HepG2 (cell line): ENCODE measurements at regions not wholly inside any gene's neighbourhood (a gene's known extent, or its start where the extent isn't known, plus 50 kb on each side); places are given as distances from the start of the nearest gene placed in this dataset.

Experiments
- ATAC-seq: fragments of 200-7000 bp; cut with Tn5 transposase; 3 replicates; pipeline ENCODE4 v1.9.1; 2020; ENCODE audit warnings: mild to moderate bottlenecking, moderate library complexity
- BruUV-seq: library from RNA; stranded (reverse); fragments of 400-500 nt; replicated peaks from 2 replicates; lab custom pipeline; 2021; lab: Mats Ljungman, UMichigan
- CTCF ChIA-PET: fragments of 300-600 bp; formaldehyde crosslinking; extraction: SDS; loops from one replicate; lab custom pipeline; 2021; ENCODE audit warnings: low total read pairs, inconsistent platforms, low intra/inter-chr PET ratio; lab: Yijun Ruan, JAX
- POLR2A ChIA-PET: fragments of 350-600 bp; sonication (Branson Sonifier 250); formaldehyde crosslinking; loops from one replicate; lab custom pipeline; 2020; ENCODE audit warnings: antibody characterized with exemption, inconsistent platforms; lab: Yijun Ruan, JAX
- DNase-seq: peaks from one replicate; pipeline ENCODE4 v3.0.0-alpha.2; 2015; ENCODE audit warnings: low spot score
- FAIRE-seq: peaks from 3 replicates; lab custom pipeline; 2011; peaks lifted over from hg19 to GRCh38; lab: Jason Lieb, UNC
- H2AFZ ChIP-seq: one replicate; pipeline ENCODE4 v1.6.1; 2011; ENCODE audit warnings: low read length, inconsistent platforms
- H3K27ac ChIP-seq: fragments of 300-600 bp; 3 replicates; pipeline ENCODE4 v1.8.0; 2011; ENCODE audit warnings: mixed run types, mild to moderate bottlenecking, mixed read lengths, low read length, inconsistent platforms; ENCODE audit not compliant: insufficient read depth; ENCODE audit errors: extremely low read length
- H3K27me3 ChIP-seq, 2 experiments: fragments of 200-600 bp in 1 of 2; 2 replicates in 1 of 2; 3 replicates in 1 of 2; pipeline versions ENCODE4 v1.6.0 to v1.8.0; 2011; ENCODE audit warnings: low read length in 2 of 2, mild to moderate bottlenecking in 2 of 2, moderate library complexity in 2 of 2, inconsistent platforms in 1 of 2; ENCODE audit not compliant: insufficient read depth in 2 of 2, control insufficient read depth in 1 of 2
- H3K36me3 ChIP-seq, 2 experiments: fragments of 200-600 bp in 1 of 2; replicated peaks in 1 of 2; 2 replicates in 1 of 2; 3 replicates in 1 of 2; pipeline versions ENCODE4 v1.5.1 to v1.8.0; 2011; ENCODE audit warnings: low read length in 2 of 2, inconsistent platforms in 1 of 2; ENCODE audit not compliant: insufficient read depth in 2 of 2, control insufficient read depth in 1 of 2
- H3K4me1 ChIP-seq: 2 replicates; pipeline ENCODE4 v1.5.1; 2012; ENCODE audit warnings: low read length, inconsistent platforms; ENCODE audit not compliant: insufficient read depth
- H3K4me2 ChIP-seq: 2 replicates; pipeline ENCODE4 v1.6.0; 2011; ENCODE audit warnings: low read depth, low read length, inconsistent platforms
- H3K4me3 ChIP-seq, 3 experiments: fragments of 200-600 bp in 1 of 3; sonication (generic), shearing (Covaris generic) in 1 of 3; replicated peaks in 1 of 3; 2 replicates each; pipeline ENCODE4 v1.5.1; 2011 to 2016; ENCODE audit warnings: low read length in 3 of 3, inconsistent platforms in 2 of 3, low read depth in 2 of 3, mild to moderate bottlenecking in 2 of 3, control low read depth in 1 of 3, mixed read lengths in 1 of 3; ENCODE audit not compliant: insufficient read depth in 1 of 3
- H3K79me2 ChIP-seq: one replicate; pipeline ENCODE4 v1.6.1; 2011; ENCODE audit warnings: low read length, inconsistent platforms; ENCODE audit not compliant: insufficient read depth
- H3K9ac ChIP-seq: 2 replicates; pipeline ENCODE4 v1.6.0; 2011; ENCODE audit warnings: mild to moderate bottlenecking, low read depth, low read length, inconsistent platforms; ENCODE audit not compliant: insufficient read depth
- H3K9me3 ChIP-seq: 2 replicates; pipeline ENCODE4 v1.5.1; 2012; ENCODE audit warnings: mild to moderate bottlenecking, low read length
- H4K20me1 ChIP-seq: 2 replicates; pipeline ENCODE4 v1.6.0; 2011; ENCODE audit warnings: inconsistent platforms, mild to moderate bottlenecking, low read length, moderate library complexity; ENCODE audit not compliant: insufficient read depth
- FOXP1 ChIP-seq, 2 experiments: fragments of 450-650 bp in 1 of 2; IDR thresholded peaks; 2 replicates each; pipeline ENCODE4 v1.6.1; 2017 to 2018; ENCODE audit warnings: antibody characterized with exemption in 1 of 2
- HCFC1 ChIP-seq: fragments of 150-350 bp; IDR thresholded peaks from 2 replicates; pipeline ENCODE4 v1.6.1; 2014; ENCODE audit warnings: low read depth, low read length
- HOMEZ ChIP-seq: IDR thresholded peaks from 2 replicates; pipeline ENCODE4 v1.6.1; 2016; ENCODE audit warnings: low read depth
- HOXA9 ChIP-seq: sonication (generic); formaldehyde crosslinking; IDR thresholded peaks from 2 replicates; pipeline ENCODE4 v1.8.1; 2022; ENCODE audit warnings: missing genetic modification reagents, mild to moderate bottlenecking, moderate library complexity, borderline replicate concordance
- JUND ChIP-seq: sonication (generic); formaldehyde crosslinking; IDR thresholded peaks from 2 replicates; pipeline ENCODE4 v1.8.0; 2022; ENCODE audit warnings: mild to moderate bottlenecking, missing genetic modification reagents
- LBX2 ChIP-seq: sonication (generic); formaldehyde crosslinking; IDR thresholded peaks from 2 replicates; pipeline ENCODE4 v1.5.0; 2020; ENCODE audit warnings: missing genetic modification reagents, mild to moderate bottlenecking, borderline replicate concordance
- MAF1 ChIP-seq: sonication (generic); formaldehyde crosslinking; IDR thresholded peaks from 2 replicates; pipeline ENCODE4 v1.5.0; 2020; ENCODE audit warnings: missing genetic modification reagents, borderline replicate concordance
- MXD3 ChIP-seq: IDR thresholded peaks from 2 replicates; pipeline ENCODE4 v1.6.1; 2016; ENCODE audit warnings: mild to moderate bottlenecking, missing biosample characterization, missing genetic modification reagents
- THAP7 ChIP-seq: sonication (generic); formaldehyde crosslinking; IDR thresholded peaks from 2 replicates; pipeline ENCODE4 v1.8.1; 2023; ENCODE audit warnings: mild to moderate bottlenecking, missing genetic modification reagents
- TMF1 ChIP-seq: sonication (generic); formaldehyde crosslinking; IDR thresholded peaks from 2 replicates; pipeline ENCODE4 v1.8.1; 2022; ENCODE audit warnings: low read depth, missing genetic modification reagents
- ZNF333 ChIP-seq: sonication (generic); formaldehyde crosslinking; IDR thresholded peaks from 2 replicates; pipeline ENCODE4 v1.4.0; 2020; ENCODE audit warnings: mild to moderate bottlenecking, missing genetic modification reagents, borderline replicate concordance
- ZNF629 ChIP-seq: sonication (generic); formaldehyde crosslinking; conservative IDR thresholded peaks from 2 replicates; pipeline ENCODE4 v1.5.0; 2020; ENCODE audit warnings: missing genetic modification reagents
- ZNF772 ChIP-seq: sonication (generic); formaldehyde crosslinking; IDR thresholded peaks from 2 replicates; pipeline ENCODE4 v1.5.0; 2020; ENCODE audit warnings: mild to moderate bottlenecking, missing genetic modification reagents
- WGBS: methylation state at CpG from one replicate; pipeline ENCODE4 v1.1.6; 2017; ENCODE audit warnings: low lambda C conversion rate; 5-methylcytosine and 5-hydroxymethylcytosine counted together
- in situ Hi-C: cut with HindIII; loops from 2 replicates; pipeline ENCODE4 v1.10.0; 2017; ENCODE audit warnings: low pct_unique_long_range_greater_than_20kb; ENCODE audit not compliant: extremely low pct_ligation_motif_present
- intact Hi-C: fragments of 100-400 bp; cut with micrococcal nuclease; formaldehyde crosslinking; loops from one replicate; pipeline ENCODE4 v1.10.0; 2022; ENCODE audit not compliant: unreplicated experiment

- no peaks in the 10 kb centered on the region for H4K20me1 ChIP-seq
- no peak overlapping the region for H2AFZ ChIP-seq
- no TSS peak for BruUV-seq
- H3K36me3 ChIP-seq, result no peaks in the 10 kb centered on the region
- no peak overlapping the region for H3K4me3 ChIP-seq
- H3K4me2 ChIP-seq, result no peak overlapping the region
- H3K27ac ChIP-seq, result no peak overlapping the region
- 53% methylated on average over 9 of the region's 9 CpGs for WGBS
- DNase-seq, result no peak
- in situ Hi-C loops (no loop called here), intact Hi-C loops (no loop called here)
- no peaks in the 10 kb centered on the region for H3K9me3 ChIP-seq
- H3K27me3 ChIP-seq, result peaks cover 0 to 27% of the 10 kb centered on the region in 2 experiments; a peak in 3 of 5 replicates
- no peak for FAIRE-seq
- ATAC-seq, result no peak
- POLR2A ChIA-PET, result no interaction called here
- no peak for TF ChIP-seq ZNF333 (CRISPR knock-in tag)
- TF ChIP-seq LBX2 (CRISPR knock-in tag), result no peak
- no peak for TF ChIP-seq MXD3 (CRISPR knock-in tag)
- no peak for TF ChIP-seq TMF1 (CRISPR knock-in tag)
- no peak for TF ChIP-seq MAF1 (CRISPR knock-in tag)
- TF ChIP-seq FOXP1 (IDR thresholded peaks at IDR 0.05), result no peak
- no peak for TF ChIP-seq FOXP1 (CRISPR knock-in tag; IDR thresholded peaks at IDR 0.05)
- no peak for TF ChIP-seq JUND (CRISPR knock-in tag)
- no peaks in the 10 kb centered on the region for H3K79me2 ChIP-seq
- no peak overlapping the region for H3K9ac ChIP-seq
- CTCF ChIA-PET, result no interaction called here
- H3K4me1 ChIP-seq, result no peaks in the 10 kb centered on the region
Observed at GRCh38 chr2:15793978-15794377, 146.4 kb upstream of the MYCN start.

- DNase-seq (no peak), FAIRE-seq (no peak), ATAC-seq (no peak)
- H3K4me1 ChIP-seq, result no peaks in the 10 kb centered on the region
- H3K27ac ChIP-seq, result no peak overlapping the region
- intact Hi-C loops, result no loop called here
- no peak overlapping the region for H3K9ac ChIP-seq
- no peak overlapping the region for H3K4me2 ChIP-seq
- no peaks in the 10 kb centered on the region for H4K20me1 ChIP-seq
- no peaks in the 10 kb centered on the region for H3K9me3 ChIP-seq
- ChIA-PET POLR2A (no interaction called here), CTCF (no interaction called here)
- WGBS, result 55% methylated on average over 5 of the region's 5 CpGs
- H3K36me3 ChIP-seq, result no peaks in the 10 kb centered on the region
- H2AFZ ChIP-seq, result no peak overlapping the region
- H3K4me3 ChIP-seq, result no peak overlapping the region
- peaks cover 0 to 30% of the 10 kb centered on the region in 2 experiments; a peak in 3 of 5 replicates for H3K27me3 ChIP-seq
- BruUV-seq, result no TSS peak
- in situ Hi-C loops, result no loop called here
- no peaks in the 10 kb centered on the region for H3K79me2 ChIP-seq
- TF ChIP-seq HCFC1, result no peak
- TF ChIP-seq THAP7 (CRISPR knock-in tag), result no peak
- no peak for TF ChIP-seq ZNF772 (CRISPR knock-in tag)
- no peak for TF ChIP-seq HOXA9
- no peak for TF ChIP-seq HOMEZ (CRISPR knock-in tag)
- no peak for TF ChIP-seq ZNF629 (CRISPR knock-in tag)
Observed at GRCh38 chr2:15794608-15795134, 145.7 kb upstream of the MYCN start.
